GM18505 (cell line): ENCODE measurements at regions not wholly inside any gene's neighbourhood (a gene's known extent, or its start where the extent isn't known, plus 50 kb on each side); places are given as distances from the start of the nearest gene placed in this dataset.

Source experiments
- ATAC-seq: cut with Tn5 transposase; IDR thresholded peaks from one replicate; pipeline ENCODE4 v1.9.1; 2021; ENCODE audit not compliant: unreplicated experiment
- POLR2A ChIP-seq: IDR thresholded peaks from 4 replicates; pipeline ENCODE4 v1.6.1; 2011; ENCODE audit warnings: borderline replicate concordance; ENCODE audit not compliant: insufficient read depth, insufficient read length; ENCODE audit errors: extremely low read depth

- TF ChIP-seq POLR2A = no peak
- no peak for ATAC-seq
Measured at GRCh38 chr6:40893021-40893420, 146.0 kb downstream of the UNC5CL start.

DNA sequence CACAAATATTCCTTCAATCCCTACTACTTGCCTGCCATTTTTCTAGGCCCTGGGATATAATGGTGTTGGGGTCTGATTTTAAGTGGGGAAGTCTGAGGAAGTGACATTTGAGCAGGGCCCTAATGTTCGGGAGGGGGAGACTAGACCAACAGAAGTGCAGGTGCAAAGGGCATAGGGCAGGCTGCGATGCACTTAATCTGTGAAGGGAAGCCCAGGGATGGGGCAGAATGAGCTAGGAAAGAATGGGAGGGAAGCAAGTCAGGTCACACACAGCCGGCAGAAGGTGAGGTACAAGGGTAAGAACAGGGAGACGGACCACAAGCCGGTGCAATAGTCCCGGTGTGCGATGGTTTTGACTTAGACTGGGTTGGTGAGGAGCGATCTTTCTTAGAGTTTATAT lies 146.8 kb downstream of the UNC5CL start:
- no peak for ATAC-seq

DNA sequence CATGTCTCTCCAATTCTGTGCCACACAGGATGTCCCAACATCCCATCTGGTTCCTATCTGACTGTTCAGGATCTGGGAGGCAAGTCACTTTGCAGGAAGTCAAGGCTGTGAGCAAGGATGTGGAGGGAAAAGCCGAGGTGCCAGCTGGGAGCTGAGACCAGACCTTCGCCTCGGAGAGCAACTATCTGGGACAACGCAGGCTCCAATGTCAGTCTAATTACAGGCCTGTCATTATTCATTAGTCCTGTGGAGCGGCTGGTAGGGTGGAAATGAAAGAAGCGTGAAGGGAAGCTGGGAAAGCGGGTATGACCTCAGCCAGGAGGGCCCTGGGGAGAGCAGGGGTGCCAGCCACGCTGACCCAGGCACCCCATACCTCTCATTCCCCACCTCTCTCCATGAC lies 147.3 kb downstream of the UNC5CL start:
- TF ChIP-seq POLR2A = no peak

More for the DNA sequence above, 146.8 kb downstream of the UNC5CL start:
- TF ChIP-seq POLR2A = no peak

GRCh38 chr6:40891131-40891530 lies 147.9 kb downstream of the UNC5CL start:
- ATAC-seq = no peak
- no peak for TF ChIP-seq POLR2A

More for the DNA sequence above, 147.3 kb downstream of the UNC5CL start:
- no peak for ATAC-seq

DNA sequence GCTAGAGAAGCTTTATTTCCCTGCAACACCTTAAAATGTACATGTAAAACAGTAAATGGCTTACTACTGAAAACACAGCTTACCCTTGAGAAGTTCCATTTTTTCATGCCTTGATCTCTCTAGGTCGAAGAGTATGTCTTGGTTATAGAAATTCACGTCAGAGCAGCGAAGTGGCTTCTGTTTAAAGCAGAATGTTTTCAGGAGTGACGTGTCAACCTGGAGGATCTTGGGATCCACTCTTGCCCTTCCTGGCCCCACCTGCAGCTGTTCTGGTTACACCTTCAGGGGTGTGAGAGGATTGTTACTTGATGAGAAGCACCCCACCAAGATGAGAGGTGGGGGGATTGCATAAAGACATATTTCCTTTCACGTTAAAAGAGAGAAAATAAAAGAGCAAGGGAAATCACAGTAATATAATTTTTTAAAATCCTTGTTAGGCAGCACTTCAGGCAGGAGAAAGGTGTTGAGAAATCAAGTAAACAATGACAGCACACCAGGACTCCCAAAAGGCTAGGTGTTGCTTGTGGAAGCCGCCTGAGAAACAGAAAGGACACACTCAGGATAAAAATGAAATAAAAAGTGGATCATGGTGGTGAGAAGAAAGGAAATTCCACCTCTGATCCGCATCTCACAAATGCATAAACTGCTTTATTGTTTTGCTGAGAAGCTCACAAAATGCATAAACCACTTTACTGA lies 149.7 kb downstream of the UNC5CL start:
- no peak for ATAC-seq
- no peak for TF ChIP-seq POLR2A

DNA sequence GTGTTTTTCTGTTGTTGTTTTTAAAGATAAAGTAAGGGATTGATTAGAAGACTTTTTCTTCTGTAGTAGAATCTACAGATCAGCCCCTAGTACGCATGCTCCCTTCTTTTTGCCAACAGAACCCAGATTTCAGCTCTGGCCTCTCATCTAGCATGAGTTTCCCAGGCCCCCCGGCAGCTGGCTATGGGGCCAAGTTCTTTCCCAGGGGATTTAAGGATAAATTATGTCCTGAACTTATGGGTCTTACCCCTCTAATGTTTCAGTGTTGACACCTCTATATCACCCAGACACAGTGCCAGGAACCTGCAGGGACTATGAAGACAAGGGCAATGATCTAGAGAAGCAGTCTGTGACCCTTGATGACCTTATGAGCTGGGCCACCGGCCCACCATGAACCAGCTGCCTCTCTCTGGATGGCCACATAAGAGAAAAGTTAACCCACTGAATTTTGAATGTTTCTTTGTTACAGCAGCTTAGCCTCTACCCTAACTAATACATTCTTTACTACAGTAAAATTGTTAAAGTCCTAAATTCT lies 150.5 kb downstream of the UNC5CL start:
- ATAC-seq = no peak
- TF ChIP-seq POLR2A = no peak

DNA sequence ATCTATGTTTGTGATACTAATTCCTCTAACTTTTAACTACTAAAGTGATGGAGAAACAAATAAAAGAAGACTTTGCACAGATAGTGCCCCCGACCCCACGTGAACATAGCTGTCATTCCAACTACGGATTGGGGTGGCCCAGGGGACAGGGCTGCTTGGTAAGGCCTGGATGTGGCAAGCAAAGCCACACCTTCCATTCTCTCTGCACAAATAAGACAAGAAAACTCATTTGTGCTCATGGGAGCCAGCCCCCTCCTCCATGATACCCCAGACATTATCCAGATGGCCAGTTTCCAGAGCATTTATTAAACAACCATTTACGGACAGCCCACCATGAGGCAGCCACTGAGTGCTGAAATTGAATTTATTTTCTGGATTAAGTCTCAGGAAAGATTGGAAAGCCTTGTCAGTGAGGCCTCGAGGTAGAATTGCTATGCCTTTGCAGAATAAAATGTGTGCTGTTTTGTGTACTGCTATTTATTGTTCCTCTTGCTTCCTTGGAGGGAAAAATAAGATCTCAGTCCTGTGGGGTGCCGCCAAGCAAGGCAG lies 151.2 kb downstream of the UNC5CL start:
- ATAC-seq = no peak
- no peak for TF ChIP-seq POLR2A

DNA sequence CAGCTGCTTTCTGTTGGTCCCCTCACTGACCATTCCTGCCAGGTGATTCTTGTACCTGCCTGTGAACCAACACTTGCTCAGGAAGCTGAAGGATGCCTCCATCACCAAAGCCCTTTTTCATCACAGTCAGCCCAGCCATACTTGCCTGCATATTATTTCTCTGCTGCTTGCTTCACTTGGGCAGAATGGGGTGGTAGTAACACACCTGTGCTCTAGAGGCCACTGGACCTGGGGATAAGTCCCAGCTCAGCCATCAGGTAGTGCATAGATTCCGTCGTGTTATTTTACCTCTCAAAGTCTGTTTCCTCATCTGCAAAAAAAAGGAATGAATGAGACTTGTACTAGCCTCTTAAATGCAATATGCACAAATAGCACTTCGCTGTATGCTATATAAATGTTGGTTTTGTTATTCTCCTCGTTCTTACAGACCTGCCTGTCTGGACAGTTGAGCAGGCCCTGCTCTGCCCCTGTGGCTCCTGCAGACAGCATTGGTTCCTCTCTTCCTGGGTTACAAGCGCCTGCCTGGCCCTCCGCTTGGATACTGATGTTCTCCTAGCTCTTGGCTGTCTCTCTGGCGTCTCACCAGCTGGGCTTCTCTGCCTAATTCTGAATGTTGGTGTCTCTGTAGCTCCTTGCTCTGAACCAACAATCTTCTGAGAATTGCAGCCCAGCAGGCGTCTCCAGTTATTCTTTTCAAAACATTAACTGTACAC lies 151.8 kb downstream of the UNC5CL start:
- no peak for ATAC-seq
- TF ChIP-seq POLR2A = no peak

GRCh38 chr6:40885139-40885774 lies 153.8 kb downstream of the UNC5CL start:
- TF ChIP-seq POLR2A = no peak
- no peak for ATAC-seq

DNA sequence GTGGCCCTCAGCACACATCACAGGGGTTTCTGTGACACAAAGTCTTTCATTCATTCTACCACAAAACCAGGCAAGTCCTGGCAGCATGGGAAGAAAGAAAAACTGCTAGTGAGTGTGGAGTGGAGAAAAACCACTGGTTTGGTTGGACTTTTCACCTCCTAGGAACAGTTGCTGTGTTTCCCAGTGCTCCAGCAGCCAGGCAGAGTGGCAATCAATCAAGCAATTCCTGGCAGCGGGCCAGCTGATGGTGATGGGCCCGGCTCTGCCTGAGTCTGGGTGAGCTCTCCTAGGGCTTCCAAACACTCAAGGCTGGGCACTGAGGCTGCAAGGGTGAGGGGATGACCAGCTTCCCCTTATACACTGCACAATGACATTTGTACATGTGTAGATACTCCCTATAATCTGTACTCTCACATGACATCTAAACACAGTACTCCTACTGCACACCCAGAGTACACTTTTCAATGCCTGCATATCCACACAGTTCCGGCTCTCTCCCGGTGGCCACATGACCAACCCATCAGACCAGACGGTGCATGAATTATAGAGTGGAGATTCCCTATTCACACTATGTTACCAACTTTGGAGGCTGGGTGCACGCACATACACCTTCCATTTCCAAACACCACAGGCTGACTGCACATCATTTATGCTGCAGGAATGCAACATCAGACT lies 156.6 kb downstream of the UNC5CL start:
- ATAC-seq = no peak
- TF ChIP-seq POLR2A = no peak

- TF ChIP-seq POLR2A = no peak
- no peak for ATAC-seq
Measured at GRCh38 chr6:40881501-40881900, 157.5 kb downstream of the UNC5CL start.

DNA sequence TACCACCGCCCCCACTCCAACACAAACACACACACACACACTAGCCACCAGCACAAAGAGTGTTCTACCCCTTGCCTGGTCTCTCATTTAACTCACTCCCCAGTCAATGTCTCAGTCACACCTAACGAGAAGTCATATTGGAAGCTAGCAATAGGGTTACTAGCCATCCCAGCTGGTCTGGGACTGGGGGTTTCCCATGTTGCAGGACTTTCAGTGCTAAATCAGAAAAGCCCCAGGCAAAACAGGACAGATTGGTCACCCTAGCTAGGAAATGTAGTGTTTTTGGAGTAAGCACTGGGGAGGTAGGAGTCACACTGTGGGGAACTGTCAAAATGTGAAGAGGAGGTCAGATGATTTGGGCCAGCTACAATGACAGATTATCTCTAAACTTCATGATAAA lies 158.1 kb downstream of the UNC5CL start:
- no peak for TF ChIP-seq POLR2A
- ATAC-seq = no peak

- no peak for ATAC-seq
- no peak for TF ChIP-seq POLR2A
Measured at GRCh38 chr6:40879169-40879568, 159.9 kb downstream of the UNC5CL start.
